RWPE2 (cell line): ENCODE measurements at regions not wholly inside any gene's neighbourhood (a gene's known extent, or its start where the extent isn't known, plus 50 kb on each side); places are given as distances from the start of the nearest gene placed in this dataset.

Experiments
- ATAC-seq: fragments of 200-7000 bp; cut with Tn5 transposase; 3 replicates; pipeline ENCODE4 v1.9.1; 2021; ENCODE audit warnings: low read depth
- DNase-seq: peaks from one replicate; pipeline ENCODE4 v3.0.0-alpha.2; 2020; ENCODE audit warnings: low spot score
- H3K27ac ChIP-seq: fragments of 450-650 bp; 2 replicates; pipeline ENCODE4 v1.5.1; 2017; ENCODE audit warnings: mild to moderate bottlenecking; ENCODE audit not compliant: poor library complexity, severe bottlenecking
- H3K27me3 ChIP-seq: fragments of 250-450 bp; sonication (Bioruptor Pico); 2 replicates; pipeline ENCODE4 v1.5.1; 2021; ENCODE audit warnings: mild to moderate bottlenecking, moderate library complexity; ENCODE audit not compliant: insufficient read depth, poor library complexity, severe bottlenecking
- H3K36me3 ChIP-seq: fragments of 250-450 bp; sonication (Bioruptor Pico); 2 replicates; pipeline ENCODE4 v1.5.1; 2020; ENCODE audit warnings: low read depth, mild to moderate bottlenecking, moderate library complexity
- H3K4me1 ChIP-seq: fragments of 250-450 bp; sonication (Bioruptor Pico); 2 replicates; pipeline ENCODE4 v1.5.1; 2021; ENCODE audit warnings: mild to moderate bottlenecking, moderate library complexity; ENCODE audit not compliant: insufficient read depth, poor library complexity, severe bottlenecking
- H3K4me3 ChIP-seq: fragments of 250-450 bp; sonication (Bioruptor Pico); 2 replicates; pipeline ENCODE4 v1.5.1; 2021; ENCODE audit warnings: mild to moderate bottlenecking, moderate library complexity; ENCODE audit not compliant: severe bottlenecking
- H3K9me3 ChIP-seq: fragments of 250-450 bp; sonication (Bioruptor Pico); 2 replicates; pipeline ENCODE4 v1.5.1; 2021; ENCODE audit warnings: mild to moderate bottlenecking, moderate library complexity; ENCODE audit not compliant: severe bottlenecking
- CTCF ChIP-seq: fragments of 450-650 bp; IDR thresholded peaks from one replicate; pipeline ENCODE4 v1.5.1; 2017; ENCODE audit warnings: mild to moderate bottlenecking, moderate library complexity; ENCODE audit not compliant: poor library complexity, severe bottlenecking

DNA sequence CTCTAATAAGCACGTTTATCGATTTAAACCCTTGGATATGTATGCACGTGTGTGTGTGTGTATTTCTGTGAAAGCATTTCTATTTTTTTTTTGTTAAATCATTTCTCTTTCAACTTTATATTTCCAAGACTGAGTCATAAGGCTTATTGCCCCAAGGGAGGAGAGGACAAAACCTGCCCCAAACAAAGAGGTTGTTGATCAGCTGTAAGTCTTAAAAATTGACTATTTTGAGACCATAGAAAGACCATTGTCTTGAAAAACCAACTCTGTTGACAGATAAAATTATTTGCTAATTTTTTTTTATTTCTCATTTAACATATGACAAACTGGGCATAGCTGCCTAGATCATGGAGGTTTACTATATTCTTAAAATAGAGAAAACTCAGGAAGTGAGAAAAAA, 222.4 kb downstream of the FMR1NB start:
- H3K4me3 ChIP-seq, result no peak overlapping the region
- no peak overlapping the region for H3K27ac ChIP-seq
- ATAC-seq (no peak), DNase-seq (no peak)
- no peaks in the 10 kb centered on the region for H3K9me3 ChIP-seq
- H3K4me1 ChIP-seq, result no peaks in the 10 kb centered on the region
- TF ChIP-seq CTCF, result no peak
- no peaks in the 10 kb centered on the region for H3K27me3 ChIP-seq
- H3K36me3 ChIP-seq, result no peaks in the 10 kb centered on the region

DNA sequence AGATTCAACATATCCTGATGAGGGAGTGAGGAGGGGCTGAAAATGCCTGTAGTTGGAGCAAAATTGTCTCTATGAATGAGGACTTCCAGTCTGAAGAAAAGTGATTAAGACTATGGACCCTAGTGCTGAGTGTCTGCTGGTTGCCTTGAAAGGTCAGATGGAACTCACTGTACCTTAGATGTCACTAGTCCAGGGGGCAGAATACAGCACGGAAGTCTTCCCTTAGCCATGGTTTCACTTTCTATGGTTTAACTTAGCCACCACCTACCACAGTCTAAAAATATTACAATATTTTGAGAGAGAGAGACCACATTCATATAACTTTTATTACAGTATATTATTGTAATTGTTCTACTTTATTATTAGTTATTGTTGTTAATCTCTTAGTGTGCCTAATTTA, 223.1 kb downstream of the FMR1NB start:
- TF ChIP-seq CTCF, result no peak
- H3K27me3 ChIP-seq, result no peaks in the 10 kb centered on the region
- H3K36me3 ChIP-seq, result no peaks in the 10 kb centered on the region
- ATAC-seq (no peak), DNase-seq (no peak)
- H3K4me1 ChIP-seq, result no peaks in the 10 kb centered on the region
- no peak overlapping the region for H3K27ac ChIP-seq
- no peak overlapping the region for H3K4me3 ChIP-seq
- no peaks in the 10 kb centered on the region for H3K9me3 ChIP-seq

DNA sequence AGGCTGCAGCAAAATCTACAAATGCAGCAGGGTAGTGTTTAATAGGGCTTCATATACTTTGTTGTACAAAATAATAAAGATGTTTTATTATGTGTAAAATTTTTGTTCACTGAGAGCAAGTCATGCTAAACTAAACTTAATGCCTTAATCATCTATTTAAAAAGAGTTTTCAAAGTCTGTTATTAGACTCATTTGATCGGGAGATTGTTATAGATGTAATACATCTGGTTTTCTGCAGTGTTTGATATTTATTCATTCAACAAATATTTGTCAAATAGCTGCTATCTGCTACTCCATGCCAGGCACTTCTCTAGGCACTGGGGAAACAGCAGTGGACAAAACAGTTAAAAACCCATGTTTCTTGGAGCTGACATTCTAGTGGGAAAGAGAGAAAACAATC, 233.6 kb downstream of the FMR1NB start:
- Histone ChIP-seq H3K36me3 (no peaks in the 10 kb centered on the region), H3K9me3 (no peaks in the 10 kb centered on the region), H3K27me3 (no peaks in the 10 kb centered on the region), H3K27ac (no peak overlapping the region), H3K4me3 (no peak overlapping the region), H3K4me1 (no peaks in the 10 kb centered on the region)
- ATAC-seq (no peak), DNase-seq (no peak)
- no peak for TF ChIP-seq CTCF

GRCh38 chrX:148215726-148216125, 234.6 kb downstream of the FMR1NB start:
- Histone ChIP-seq H3K9me3 (no peaks in the 10 kb centered on the region), H3K36me3 (no peaks in the 10 kb centered on the region), H3K27ac (no peak overlapping the region), H3K4me3 (no peak overlapping the region), H3K27me3 (no peaks in the 10 kb centered on the region), H3K4me1 (no peaks in the 10 kb centered on the region)
- ATAC-seq (no peak), DNase-seq (no peak)
- TF ChIP-seq CTCF, result no peak

DNA sequence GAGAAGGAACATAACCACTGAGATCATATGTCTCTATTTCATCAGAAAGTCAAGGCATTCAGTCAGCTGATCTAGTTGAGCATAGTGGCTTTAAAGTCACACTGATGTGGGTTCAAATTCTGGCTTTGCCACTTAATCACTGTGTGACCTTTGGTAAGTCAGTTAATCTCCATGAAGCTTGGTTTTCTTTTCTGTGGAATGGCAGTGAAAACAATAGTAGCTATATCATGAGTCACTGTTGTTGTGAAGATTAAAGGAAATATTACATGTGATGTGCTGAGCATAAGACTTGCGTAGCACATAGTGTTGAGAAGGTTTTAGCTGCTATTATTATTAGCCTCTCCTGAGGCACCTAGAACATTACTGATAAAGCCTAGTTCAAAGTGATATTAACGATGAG, 242.2 kb downstream of the FMR1NB start:
- no peak overlapping the region for H3K4me3 ChIP-seq
- no peak for TF ChIP-seq CTCF
- no peaks in the 10 kb centered on the region for H3K36me3 ChIP-seq
- ATAC-seq (no peak), DNase-seq (no peak)
- H3K9me3 ChIP-seq, result no peaks in the 10 kb centered on the region
- H3K27ac ChIP-seq, result no peak overlapping the region
- no peaks in the 10 kb centered on the region for H3K4me1 ChIP-seq
- H3K27me3 ChIP-seq, result no peaks in the 10 kb centered on the region
